GM12878 (cell line): ENCODE measurements at regions not wholly inside any gene's neighbourhood (a gene's known extent, or its start where the extent isn't known, plus 50 kb on each side); places are given as distances from the start of the nearest gene placed in this dataset.

Source experiments
- ATAC-seq: fragments of 200-7000 bp; cut with Tn5 transposase; 3 replicates; pipeline ENCODE4 v1.9.1; 2020; ENCODE audit warnings: mild to moderate bottlenecking, moderate library complexity
- BruUV-seq: library from RNA; stranded (reverse); fragments of 400-500 nt; replicated peaks from 2 replicates; lab custom pipeline; 2021; lab: Mats Ljungman, UMichigan
- CTCF ChIA-PET: fragments of 300-600 bp; sonication (Branson Sonifier 250); formaldehyde crosslinking; extraction: SDS; loops from one replicate; lab custom pipeline; 2021; ENCODE audit warnings: inconsistent platforms; lab: Yijun Ruan, JAX
- POLR2A ChIA-PET: fragments of 350-600 bp; formaldehyde crosslinking; extraction: SDS; loops from one replicate; lab custom pipeline; 2021; ENCODE audit warnings: inconsistent platforms; lab: Charles Lee
- RAD21 ChIA-PET: fragments of 300-600 bp; sonication (Branson Sonifier 250); formaldehyde crosslinking; loops from one replicate; lab custom pipeline; 2023; ENCODE audit warnings: antibody characterized with exemption; ENCODE audit not compliant: unreplicated experiment; lab: Charles Lee
- SMC1A ChIA-PET: fragments of 300-600 bp; sonication (Branson Sonifier 250); formaldehyde crosslinking; loops from one replicate; lab custom pipeline; 2023; ENCODE audit not compliant: unreplicated experiment, uncharacterized antibody; lab: Charles Lee
- DNase-seq: peaks from one replicate; pipeline ENCODE4 v3.0.0-alpha.2; 2011; ENCODE audit warnings: low read depth, low spot score
- FAIRE-seq: peaks from 3 replicates; lab custom pipeline; 2011; peaks lifted over from hg19 to GRCh38; lab: Jason Lieb, UNC
- H2AFZ ChIP-seq: 2 replicates; pipeline ENCODE4 v1.6.0; 2011; ENCODE audit warnings: low read depth, low read length, control low read depth; ENCODE audit not compliant: control insufficient read depth
- H3K27ac ChIP-seq: 2 replicates; pipeline ENCODE4 v1.5.1; 2011; ENCODE audit warnings: control low read depth; ENCODE audit not compliant: control insufficient read depth, insufficient read depth
- H3K27me3 ChIP-seq, 2 experiments: replicated peaks in 1 of 2; 2 replicates each; pipeline versions ENCODE4 v1.6.0 to v1.6.1; 2011; ENCODE audit warnings: low read length in 1 of 2; ENCODE audit not compliant: control insufficient read depth in 2 of 2, insufficient read depth in 2 of 2
- H3K36me3 ChIP-seq, 2 experiments: 2 replicates each; pipeline ENCODE4 v1.5.1; 2011; ENCODE audit warnings: low read length in 1 of 2; ENCODE audit not compliant: control insufficient read depth in 2 of 2, insufficient read depth in 2 of 2
- H3K4me1 ChIP-seq: 2 replicates; pipeline ENCODE4 v1.6.1; 2011; ENCODE audit warnings: mild to moderate bottlenecking, low read length, moderate library complexity, mixed read lengths; ENCODE audit not compliant: control insufficient read depth, insufficient read depth
- H3K4me2 ChIP-seq: 2 replicates; pipeline ENCODE4 v1.6.0; 2011; ENCODE audit warnings: control low read depth; ENCODE audit not compliant: control insufficient read depth, insufficient read depth
- H3K4me3 ChIP-seq: fragments of 200-600 bp; sonication (generic); 2 replicates; pipeline ENCODE4 v1.5.1; 2016
- H3K79me2 ChIP-seq: 2 replicates; pipeline ENCODE4 v1.6.0; 2011; ENCODE audit warnings: low read length; ENCODE audit not compliant: control insufficient read depth, insufficient read depth
- H3K9ac ChIP-seq: 2 replicates; pipeline ENCODE4 v1.8.0; 2011; ENCODE audit warnings: low read length, control low read depth, mixed read lengths; ENCODE audit not compliant: control insufficient read depth, insufficient read depth
- H3K9me3 ChIP-seq: replicated peaks from 3 replicates; pipeline ENCODE4 v1.5.1; 2011; ENCODE audit warnings: mild to moderate bottlenecking, low read length; ENCODE audit not compliant: control insufficient read depth, insufficient read depth
- H4K20me1 ChIP-seq: 2 replicates; pipeline ENCODE4 v1.6.0; 2011; ENCODE audit not compliant: control insufficient read depth, insufficient read depth
- EZH2 ChIP-seq: IDR thresholded peaks from 2 replicates; pipeline ENCODE4 v1.6.1; 2012; ENCODE audit warnings: low read depth, mild to moderate bottlenecking, control low read depth, inconsistent platforms, low read length, borderline replicate concordance; ENCODE audit not compliant: control insufficient read depth
- HDAC6 ChIP-seq: fragments of 200-600 bp; sonication (generic); IDR thresholded peaks from one replicate; pipeline ENCODE4 v1.8.0; 2017; ENCODE audit warnings: antibody characterized with exemption; ENCODE audit not compliant: unreplicated experiment
- MEF2B ChIP-seq: fragments of 450-650 bp; IDR thresholded peaks from 2 replicates; pipeline ENCODE4 v1.6.1; 2018; ENCODE audit warnings: mild to moderate bottlenecking, moderate library complexity; ENCODE audit not compliant: partially characterized antibody, poor library complexity, severe bottlenecking
- PAX5 ChIP-seq: IDR thresholded peaks from 2 replicates; pipeline ENCODE4 v1.6.1; 2011; ENCODE audit warnings: low read depth, low read length, borderline replicate concordance
- SP1 ChIP-seq: IDR thresholded peaks from one replicate; pipeline ENCODE4 v1.6.1; 2011; ENCODE audit warnings: low read depth, low read length
- SREBF1 ChIP-seq: IDR thresholded peaks from 2 replicates; pipeline ENCODE4 v1.6.1; 2012; ENCODE audit warnings: mild to moderate bottlenecking, low read length
- ZNF622 ChIP-seq: fragments of 450-650 bp; IDR thresholded peaks from 2 replicates; pipeline ENCODE4 v1.6.1; 2017; ENCODE audit warnings: mild to moderate bottlenecking, inconsistent platforms
- WGBS: methylation state at CpG from one replicate; pipeline ENCODE4 v1.1.6; 2016; ENCODE audit warnings: low lambda C conversion rate; ENCODE audit not compliant: insufficient replicate concordance, insufficient coverage; ENCODE audit errors: missing lambda C conversion rate; 5-methylcytosine and 5-hydroxymethylcytosine counted together
- in situ Hi-C: fragments of 300-500 bp; cut with MboI; formaldehyde crosslinking; loops from 9 replicates; pipeline ENCODE4 v1.14.3; 2018; ENCODE audit warnings: mixed read lengths
- intact Hi-C: fragments of 100-400 bp; cut with micrococcal nuclease; formaldehyde crosslinking; loops from one replicate; pipeline ENCODE4 v1.14.2; 2022; ENCODE audit not compliant: unreplicated experiment
- TF ChIP-seq, protein P1 (sequence below): IDR thresholded peaks from 2 replicates; pipeline ENCODE4 v1.6.1; 2012; ENCODE audit warnings: low read depth, low read length, improper control_type of control experiment
- TF ChIP-seq, protein P2 (sequence below): IDR thresholded peaks from 2 replicates; pipeline ENCODE4 v1.6.1; 2011; ENCODE audit warnings: mild to moderate bottlenecking, low read depth, low read length, moderate library complexity; ENCODE audit not compliant: insufficient replicate concordance
- TF ChIP-seq, protein P3 (sequence below): fragments of 450-650 bp; IDR thresholded peaks from 2 replicates; pipeline ENCODE4 v1.6.1; 2018; ENCODE audit warnings: mild to moderate bottlenecking, low read depth, moderate library complexity; ENCODE audit not compliant: partially characterized antibody
- TF ChIP-seq, protein P4 (sequence below): IDR thresholded peaks from 2 replicates; pipeline ENCODE4 v1.6.1; 2012; ENCODE audit warnings: improper control_type of control experiment, low read depth, low read length; ENCODE audit not compliant: insufficient replicate concordance

DNA sequence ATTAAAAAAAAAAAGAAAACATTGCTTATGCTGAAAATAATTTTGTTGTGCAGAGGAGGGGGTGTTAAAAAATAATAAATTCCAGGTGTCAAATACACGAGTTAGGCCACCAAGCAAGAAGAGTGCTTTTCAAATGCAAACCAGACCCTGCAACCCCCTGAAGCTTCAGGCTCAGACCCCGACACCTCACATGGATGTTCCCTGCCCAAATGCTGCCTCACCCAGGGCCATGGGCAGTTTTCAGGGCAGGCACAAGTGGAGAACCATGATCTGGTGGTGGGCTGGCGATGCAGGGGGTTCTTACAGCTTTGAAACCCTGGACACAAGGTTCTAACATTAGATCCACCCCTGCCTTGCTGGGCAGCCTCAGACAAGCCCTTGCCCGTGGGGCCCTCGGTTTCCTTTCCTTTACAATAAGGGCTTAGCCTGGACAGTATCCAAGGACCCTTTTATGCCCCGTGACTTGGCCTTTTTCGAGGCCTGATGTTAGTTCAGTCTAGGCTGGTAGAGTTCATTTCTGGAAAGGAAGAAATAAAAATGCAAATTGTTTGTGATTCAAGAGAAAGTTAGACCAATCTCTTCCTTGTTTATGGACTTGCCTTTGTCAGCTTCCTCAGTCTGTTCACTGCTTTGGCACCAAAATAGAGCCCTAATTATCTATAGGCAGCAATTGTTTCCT lies 168.7 kb downstream of the DDX1 start (continued):
- TF ChIP-seq HDAC6 (no peak), EZH2 (no peak)
- TF ChIP-seq, all 136 proteins: peak for 0

DNA sequence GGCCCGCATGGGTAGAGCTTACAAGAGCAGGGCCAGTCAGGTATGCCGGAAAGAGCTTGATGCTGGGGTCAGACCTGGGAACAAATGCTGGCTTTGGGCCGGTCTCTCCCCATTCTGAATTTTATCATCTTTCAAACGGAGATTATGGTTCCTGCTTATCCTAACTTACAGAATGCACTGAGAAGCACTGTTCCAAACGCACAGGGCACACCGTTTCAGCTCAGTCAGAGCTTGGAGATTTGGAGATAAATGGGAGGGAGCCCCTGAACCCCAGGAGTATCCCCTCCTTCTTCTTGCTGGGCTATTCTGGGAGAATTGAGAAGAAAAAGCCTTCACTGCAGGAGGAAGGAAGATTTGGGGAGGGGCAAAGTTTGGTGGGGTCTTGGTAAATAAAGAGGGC lies 169.4 kb downstream of the DDX1 start:
- Histone ChIP-seq H3K79me2 (no peaks in the 10 kb centered on the region), H3K4me2 (no peak overlapping the region), H2AFZ (no peak overlapping the region), H4K20me1 (no peaks in the 10 kb centered on the region), H3K4me1 (no peaks in the 10 kb centered on the region), H3K9me3 (no peaks in the 10 kb centered on the region), H3K36me3 (no peaks in the 10 kb centered on the region), H3K4me3 (no peak overlapping the region), H3K27ac (no peak overlapping the region), H3K27me3 (peaks cover 1 to 2% of the 10 kb centered on the region in 2 experiments; a peak in 2 of 4 replicates), H3K9ac (no peak overlapping the region)
- no peak for TF ChIP-seq SP1
- TF ChIP-seq, protein P1, sequence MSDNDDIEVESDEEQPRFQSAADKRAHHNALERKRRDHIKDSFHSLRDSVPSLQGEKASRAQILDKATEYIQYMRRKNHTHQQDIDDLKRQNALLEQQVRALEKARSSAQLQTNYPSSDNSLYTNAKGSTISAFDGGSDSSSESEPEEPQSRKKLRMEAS, result no peak
- TF ChIP-seq, protein P2, sequence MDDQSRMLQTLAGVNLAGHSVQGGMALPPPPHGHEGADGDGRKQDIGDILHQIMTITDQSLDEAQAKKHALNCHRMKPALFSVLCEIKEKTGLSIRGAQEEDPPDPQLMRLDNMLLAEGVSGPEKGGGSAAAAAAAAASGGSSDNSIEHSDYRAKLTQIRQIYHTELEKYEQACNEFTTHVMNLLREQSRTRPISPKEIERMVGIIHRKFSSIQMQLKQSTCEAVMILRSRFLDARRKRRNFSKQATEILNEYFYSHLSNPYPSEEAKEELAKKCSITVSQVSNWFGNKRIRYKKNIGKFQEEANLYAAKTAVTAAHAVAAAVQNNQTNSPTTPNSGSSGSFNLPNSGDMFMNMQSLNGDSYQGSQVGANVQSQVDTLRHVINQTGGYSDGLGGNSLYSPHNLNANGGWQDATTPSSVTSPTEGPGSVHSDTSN, result no peak
- TF ChIP-seq, protein P3, sequence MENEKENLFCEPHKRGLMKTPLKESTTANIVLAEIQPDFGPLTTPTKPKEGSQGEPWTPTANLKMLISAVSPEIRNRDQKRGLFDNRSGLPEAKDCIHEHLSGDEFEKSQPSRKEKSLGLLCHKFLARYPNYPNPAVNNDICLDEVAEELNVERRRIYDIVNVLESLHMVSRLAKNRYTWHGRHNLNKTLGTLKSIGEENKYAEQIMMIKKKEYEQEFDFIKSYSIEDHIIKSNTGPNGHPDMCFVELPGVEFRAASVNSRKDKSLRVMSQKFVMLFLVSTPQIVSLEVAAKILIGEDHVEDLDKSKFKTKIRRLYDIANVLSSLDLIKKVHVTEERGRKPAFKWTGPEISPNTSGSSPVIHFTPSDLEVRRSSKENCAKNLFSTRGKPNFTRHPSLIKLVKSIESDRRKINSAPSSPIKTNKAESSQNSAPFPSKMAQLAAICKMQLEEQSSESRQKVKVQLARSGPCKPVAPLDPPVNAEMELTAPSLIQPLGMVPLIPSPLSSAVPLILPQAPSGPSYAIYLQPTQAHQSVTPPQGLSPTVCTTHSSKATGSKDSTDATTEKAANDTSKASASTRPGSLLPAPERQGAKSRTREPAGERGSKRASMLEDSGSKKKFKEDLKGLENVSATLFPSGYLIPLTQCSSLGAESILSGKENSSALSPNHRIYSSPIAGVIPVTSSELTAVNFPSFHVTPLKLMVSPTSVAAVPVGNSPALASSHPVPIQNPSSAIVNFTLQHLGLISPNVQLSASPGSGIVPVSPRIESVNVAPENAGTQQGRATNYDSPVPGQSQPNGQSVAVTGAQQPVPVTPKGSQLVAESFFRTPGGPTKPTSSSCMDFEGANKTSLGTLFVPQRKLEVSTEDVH, result no peak
- TF ChIP-seq PAX5, result no peak
- TF ChIP-seq, protein P4, sequence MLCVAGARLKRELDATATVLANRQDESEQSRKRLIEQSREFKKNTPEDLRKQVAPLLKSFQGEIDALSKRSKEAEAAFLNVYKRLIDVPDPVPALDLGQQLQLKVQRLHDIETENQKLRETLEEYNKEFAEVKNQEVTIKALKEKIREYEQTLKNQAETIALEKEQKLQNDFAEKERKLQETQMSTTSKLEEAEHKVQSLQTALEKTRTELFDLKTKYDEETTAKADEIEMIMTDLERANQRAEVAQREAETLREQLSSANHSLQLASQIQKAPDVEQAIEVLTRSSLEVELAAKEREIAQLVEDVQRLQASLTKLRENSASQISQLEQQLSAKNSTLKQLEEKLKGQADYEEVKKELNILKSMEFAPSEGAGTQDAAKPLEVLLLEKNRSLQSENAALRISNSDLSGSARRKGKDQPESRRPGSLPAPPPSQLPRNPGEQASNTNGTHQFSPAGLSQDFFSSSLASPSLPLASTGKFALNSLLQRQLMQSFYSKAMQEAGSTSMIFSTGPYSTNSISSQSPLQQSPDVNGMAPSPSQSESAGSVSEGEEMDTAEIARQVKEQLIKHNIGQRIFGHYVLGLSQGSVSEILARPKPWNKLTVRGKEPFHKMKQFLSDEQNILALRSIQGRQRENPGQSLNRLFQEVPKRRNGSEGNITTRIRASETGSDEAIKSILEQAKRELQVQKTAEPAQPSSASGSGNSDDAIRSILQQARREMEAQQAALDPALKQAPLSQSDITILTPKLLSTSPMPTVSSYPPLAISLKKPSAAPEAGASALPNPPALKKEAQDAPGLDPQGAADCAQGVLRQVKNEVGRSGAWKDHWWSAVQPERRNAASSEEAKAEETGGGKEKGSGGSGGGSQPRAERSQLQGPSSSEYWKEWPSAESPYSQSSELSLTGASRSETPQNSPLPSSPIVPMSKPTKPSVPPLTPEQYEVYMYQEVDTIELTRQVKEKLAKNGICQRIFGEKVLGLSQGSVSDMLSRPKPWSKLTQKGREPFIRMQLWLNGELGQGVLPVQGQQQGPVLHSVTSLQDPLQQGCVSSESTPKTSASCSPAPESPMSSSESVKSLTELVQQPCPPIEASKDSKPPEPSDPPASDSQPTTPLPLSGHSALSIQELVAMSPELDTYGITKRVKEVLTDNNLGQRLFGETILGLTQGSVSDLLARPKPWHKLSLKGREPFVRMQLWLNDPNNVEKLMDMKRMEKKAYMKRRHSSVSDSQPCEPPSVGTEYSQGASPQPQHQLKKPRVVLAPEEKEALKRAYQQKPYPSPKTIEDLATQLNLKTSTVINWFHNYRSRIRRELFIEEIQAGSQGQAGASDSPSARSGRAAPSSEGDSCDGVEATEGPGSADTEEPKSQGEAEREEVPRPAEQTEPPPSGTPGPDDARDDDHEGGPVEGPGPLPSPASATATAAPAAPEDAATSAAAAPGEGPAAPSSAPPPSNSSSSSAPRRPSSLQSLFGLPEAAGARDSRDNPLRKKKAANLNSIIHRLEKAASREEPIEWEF, result no peak
- no peak for TF ChIP-seq MEF2B
- TF ChIP-seq ZNF622, result no peak
- TF ChIP-seq SREBF1, result no peak
- ChIA-PET CTCF (no interaction called here), SMC1A (interaction anchor here (0.7 kb wide), 1 partner anchor 59 kb away, joined by 3 read pairs; no protein-coding TSS in a partner anchor), POLR2A (no interaction called here), RAD21 (no interaction called here)
- no TSS peak for BruUV-seq
- DNase-seq, result no peak
- ATAC-seq, result no peak
- intact Hi-C loops (no loop called here), in situ Hi-C loops (no loop called here)
- WGBS, result 49% methylated on average over 6 of the region's 6 CpGs
- no peak for FAIRE-seq
